Endometrium (tissue), 2 donors: ENCODE measurements at regions not wholly inside any gene's neighbourhood (a gene's known extent, or its start where the extent isn't known, plus 50 kb on each side); places are given as distances from the start of the nearest gene placed in this dataset.

Source experiments
- FAIRE-seq: peaks from 2 replicates; lab custom pipeline; 2012; peaks lifted over from hg19 to GRCh38; lab: Jason Lieb, UNC
- donor health status: control.
- donor health status: control.

GRCh38 chr22:27389727-27390075 lies 411.9 kb downstream of the MN1 start:
- FAIRE-seq, result no peak

GRCh38 chr22:27391092-27391770 lies 410.3 kb downstream of the MN1 start:
- no peak for FAIRE-seq

GRCh38 chr22:27393371-27393770 lies 408.2 kb downstream of the MN1 start:
- no peak for FAIRE-seq

- no peak for FAIRE-seq
Observed at GRCh38 chr22:27394806-27395404, 406.7 kb downstream of the MN1 start.

- no peak for FAIRE-seq
Observed at GRCh38 chr22:27397036-27397953, 404.3 kb downstream of the MN1 start.

- FAIRE-seq, result no peak
Observed at GRCh38 chr22:27397954-27398342, 403.6 kb downstream of the MN1 start.

GRCh38 chr22:27399161-27399560 lies 402.4 kb downstream of the MN1 start:
- FAIRE-seq, result no peak

- no peak for FAIRE-seq
Observed at GRCh38 chr22:27400811-27401210, 400.7 kb downstream of the MN1 start.

GRCh38 chr22:27401321-27401720 lies 400.2 kb downstream of the MN1 start:
- no peak for FAIRE-seq

GRCh38 chr22:27404441-27404840 lies 397.1 kb downstream of the MN1 start:
- no peak for FAIRE-seq

- no peak for FAIRE-seq
Observed at GRCh38 chr22:27405672-27406388, 395.7 kb downstream of the MN1 start.

GRCh38 chr22:27406389-27406861 lies 395.1 kb downstream of the MN1 start:
- FAIRE-seq, result no peak

GRCh38 chr22:27407369-27407985 lies 394.1 kb downstream of the MN1 start:
- no peak for FAIRE-seq

GRCh38 chr22:27408068-27408467 lies 393.5 kb downstream of the MN1 start:
- FAIRE-seq, result no peak

GRCh38 chr22:27409299-27409698 lies 392.3 kb downstream of the MN1 start:
- FAIRE-seq, result no peak

GRCh38 chr22:27412866-27413445 lies 388.6 kb downstream of the MN1 start:
- no peak for FAIRE-seq

- FAIRE-seq, result no peak
Observed at GRCh38 chr22:27413702-27414101, 387.9 kb downstream of the MN1 start.

GRCh38 chr22:27416511-27417420 lies 384.8 kb downstream of the MN1 start:
- no peak for FAIRE-seq

GRCh38 chr22:27417421-27417814 lies 384.1 kb downstream of the MN1 start:
- FAIRE-seq, result no peak

- no peak for FAIRE-seq
Observed at GRCh38 chr22:27418261-27418660, 383.3 kb downstream of the MN1 start.
